HG03342 (cell line): ENCODE measurements at regions not wholly inside any gene's neighbourhood (a gene's known extent, or its start where the extent isn't known, plus 50 kb on each side); places are given as distances from the start of the nearest gene placed in this dataset.
A peak's percentile ranks its signal among the peaks of the same experiment; 100 is the strongest.

Experiments used
- ATAC-seq: cut with Tn5 transposase; IDR thresholded peaks from one replicate; pipeline ENCODE4 v1.9.1; 2021; ENCODE audit warnings: mild to moderate bottlenecking, moderate library complexity; ENCODE audit not compliant: unreplicated experiment

GRCh38 chr4:111689214-111689613 lies 456.0 kb upstream of the FAM241A start:
- no peak for ATAC-seq

- ATAC-seq = no peak
These were observed 455.5 kb upstream of the FAM241A start for GRCh38 chr4:111689731-111690130.

- no peak for ATAC-seq
These were observed 451.5 kb upstream of the FAM241A start for GRCh38 chr4:111693758-111694157.

GRCh38 chr4:111695677-111696076 lies 449.6 kb upstream of the FAM241A start:
- ATAC-seq = no peak

GRCh38 chr4:111696505-111696904 lies 448.7 kb upstream of the FAM241A start:
- no peak for ATAC-seq

GRCh38 chr4:111697176-111697942 lies 447.9 kb upstream of the FAM241A start:
- no peak for ATAC-seq

- ATAC-seq = no peak
These were observed 446.9 kb upstream of the FAM241A start for GRCh38 chr4:111698361-111698760.

- no peak for ATAC-seq
These were observed 446.1 kb upstream of the FAM241A start for GRCh38 chr4:111699165-111699564.

GRCh38 chr4:111701102-111701501 lies 444.2 kb upstream of the FAM241A start:
- ATAC-seq = no peak

- ATAC-seq = peak; percentile 67
These were observed 437.8 kb upstream of the FAM241A start for GRCh38 chr4:111707491-111707890.

GRCh38 chr4:111712093-111712677 lies 433.1 kb upstream of the FAM241A start:
- ATAC-seq = no peak

- no peak for ATAC-seq
These were observed 432.0 kb upstream of the FAM241A start for GRCh38 chr4:111713276-111713675.

- ATAC-seq = no peak
These were observed 427.3 kb upstream of the FAM241A start for GRCh38 chr4:111717921-111718320.

- ATAC-seq = no peak
These were observed 426.3 kb upstream of the FAM241A start for GRCh38 chr4:111718763-111719559.

GRCh38 chr4:111720866-111721265 lies 424.4 kb upstream of the FAM241A start:
- no peak for ATAC-seq

GRCh38 chr4:111722213-111722720 lies 423.0 kb upstream of the FAM241A start:
- no peak for ATAC-seq

- no peak for ATAC-seq
These were observed 408.7 kb upstream of the FAM241A start for GRCh38 chr4:111736516-111736915.

GRCh38 chr4:111744847-111745246 lies 400.4 kb upstream of the FAM241A start:
- no peak for ATAC-seq

GRCh38 chr4:111748157-111748556 lies 397.1 kb upstream of the FAM241A start:
- no peak for ATAC-seq

GRCh38 chr4:111754003-111754402 lies 391.3 kb upstream of the FAM241A start:
- ATAC-seq = no peak

GRCh38 chr4:111755571-111755970 lies 389.7 kb upstream of the FAM241A start:
- no peak for ATAC-seq

- no peak for ATAC-seq
These were observed 383.7 kb upstream of the FAM241A start for GRCh38 chr4:111761531-111761930.
